HCT116 (cell line): ENCODE measurements at regions not wholly inside any gene's neighbourhood (a gene's known extent, or its start where the extent isn't known, plus 50 kb on each side); places are given as distances from the start of the nearest gene placed in this dataset.

Source experiments
- ATAC-seq: fragments of 200-7000 bp; cut with Tn5 transposase; 2 replicates; pipeline ENCODE4 v1.9.1; 2020; ENCODE audit warnings: mild to moderate bottlenecking, moderate library complexity
- BruUV-seq: library from RNA; stranded (reverse); fragments of 400-500 nt; replicated peaks from 2 replicates; lab custom pipeline; 2021; lab: Mats Ljungman, UMichigan
- CTCF ChIA-PET: fragments of 300-600 bp; sonication (Branson Sonifier 250); formaldehyde crosslinking; loops from one replicate; lab custom pipeline; 2021; ENCODE audit warnings: antibody characterized with exemption; lab: Charles Lee
- POLR2A ChIA-PET: fragments of 300-600, 350-600 bp; sonication (Branson Sonifier 250); formaldehyde crosslinking; loops from one replicate; lab custom pipeline; 2021; ENCODE audit warnings: antibody characterized with exemption; lab: Charles Lee
- RAD21 ChIA-PET, 2 experiments: fragments of 300-600 bp; sonication (Branson Sonifier 250); formaldehyde crosslinking; loops; one replicate each; lab custom pipeline; 2023; ENCODE audit warnings: low total read pairs in 2 of 2; ENCODE audit not compliant: uncharacterized antibody in 2 of 2, unreplicated experiment in 2 of 2, low non-redundant PET in 1 of 2; lab: Charles Lee
- DNase-seq: peaks from one replicate; pipeline ENCODE4 v3.0.0-alpha.2; 2010; ENCODE audit warnings: low read depth, low spot score
- H2AFZ ChIP-seq: fragments of 200-600 bp; shearing (Covaris generic), sonication (generic); 2 replicates; pipeline ENCODE4 v1.6.1; 2017; ENCODE audit warnings: low read depth, mixed run types, mixed read lengths, antibody characterized with exemption, low read length; ENCODE audit not compliant: poor library complexity, severe bottlenecking
- H3K27ac ChIP-seq: 2 replicates; pipeline ENCODE4 v1.5.1; 2012; ENCODE audit warnings: low read depth, low read length
- H3K27me3 ChIP-seq: fragments of 200-600 bp; sonication (generic); 2 replicates; pipeline ENCODE4 v1.6.1; 2016; ENCODE audit warnings: mixed run types, low read length, mixed read lengths; ENCODE audit not compliant: insufficient read depth
- H3K36me3 ChIP-seq, 2 experiments: fragments of 200-500 bp in 1 of 2; fragments of 200-600 bp in 1 of 2; sonication (Bioruptor generic) in 1 of 2; sonication (generic) in 1 of 2; 2 replicates each; pipeline versions ENCODE4 v1.5.1 to v1.6.1; 2014 to 2016; ENCODE audit warnings: low read length in 2 of 2, inconsistent platforms in 1 of 2, mixed read lengths in 1 of 2, mixed run types in 1 of 2; ENCODE audit not compliant: insufficient read depth in 2 of 2, control insufficient read depth in 1 of 2
- H3K4me1 ChIP-seq, 2 experiments: fragments of 200-600 bp in 1 of 2; sonication (generic) in 1 of 2; 2 replicates each; pipeline versions ENCODE4 v1.5.1 to v1.6.1; 2012 to 2017; ENCODE audit warnings: low read length in 2 of 2, inconsistent platforms in 1 of 2, mild to moderate bottlenecking in 1 of 2, mixed read lengths in 1 of 2, mixed run types in 1 of 2, moderate library complexity in 1 of 2; ENCODE audit not compliant: insufficient read depth in 2 of 2, control insufficient read depth in 1 of 2
- H3K4me2 ChIP-seq: fragments of 200-600 bp; sonication (generic); 2 replicates; pipeline ENCODE4 v1.6.1; 2017; ENCODE audit warnings: mixed run types, low read length, mixed read lengths
- H3K4me3 ChIP-seq, 2 experiments: fragments of 200-600 bp in 1 of 2; sonication (generic) in 1 of 2; replicated peaks in 1 of 2; 2 replicates each; pipeline ENCODE4 v1.5.1; 2011 to 2016; ENCODE audit warnings: low read length in 2 of 2, control low read depth in 1 of 2, low read depth in 1 of 2, mild to moderate bottlenecking in 1 of 2, mixed read lengths in 1 of 2, mixed run types in 1 of 2
- H3K79me2 ChIP-seq: fragments of 200-600 bp; sonication (generic); 2 replicates; pipeline ENCODE4 v1.6.1; 2017; ENCODE audit warnings: mild to moderate bottlenecking, mixed run types, low read length, moderate library complexity, mixed read lengths; ENCODE audit not compliant: insufficient read depth
- H3K9ac ChIP-seq: fragments of 200-600 bp; sonication (generic); 2 replicates; pipeline ENCODE4 v1.6.1; 2016; ENCODE audit warnings: low read length, mixed read lengths
- H3K9me2 ChIP-seq: fragments of 200-600 bp; sonication (generic), shearing (Covaris generic); 2 replicates; pipeline ENCODE4 v1.6.1; 2017; ENCODE audit warnings: mixed run types, mild to moderate bottlenecking, moderate library complexity; ENCODE audit not compliant: insufficient read depth
- H3K9me3 ChIP-seq, 2 experiments: fragments of 200-500 bp in 1 of 2; fragments of 200-600 bp in 1 of 2; sonication (Bioruptor generic) in 1 of 2; sonication (generic) in 1 of 2; 2 replicates each; pipeline ENCODE4 v1.6.1; 2014 to 2017; ENCODE audit warnings: low read length in 2 of 2, mixed read lengths in 2 of 2, inconsistent platforms in 1 of 2, low read depth in 1 of 2, mild to moderate bottlenecking in 1 of 2, mixed run types in 1 of 2, moderate library complexity in 1 of 2; ENCODE audit not compliant: control insufficient read depth in 1 of 2, insufficient read depth in 1 of 2
- H4K20me1 ChIP-seq: fragments of 200-600 bp; sonication (generic), shearing (Covaris generic); 2 replicates; pipeline ENCODE4 v1.6.1; 2017; ENCODE audit warnings: mixed run types, mild to moderate bottlenecking, moderate library complexity; ENCODE audit not compliant: insufficient read depth
- CTCF ChIP-seq, 3 experiments: fragments of 200-600 bp in 1 of 3; sonication (generic) in 1 of 3; IDR thresholded peaks in 2 of 3; conservative IDR thresholded peaks in 1 of 3; 2 replicates each; pipeline ENCODE4 v1.5.1; 2012 to 2017; ENCODE audit warnings: low read depth in 2 of 3, low read length in 2 of 3, antibody characterized with exemption in 1 of 3, borderline replicate concordance in 1 of 3, control low read depth in 1 of 3, mild to moderate bottlenecking in 1 of 3, mixed read lengths in 1 of 3, mixed run types in 1 of 3, moderate library complexity in 1 of 3; ENCODE audit not compliant: insufficient read depth in 1 of 3
- EZH2 ChIP-seq: fragments of 200-600 bp; sonication (generic); IDR thresholded peaks from 2 replicates; pipeline ENCODE4 v1.6.1; 2017; ENCODE audit warnings: antibody characterized with exemption, mixed run types
- EZH2phosphoT487 ChIP-seq: fragments of 200-600 bp; IDR thresholded peaks from 2 replicates; pipeline ENCODE4 v1.6.1; 2018; ENCODE audit warnings: antibody characterized with exemption, borderline replicate concordance
- JUND ChIP-seq: IDR thresholded peaks from 2 replicates; pipeline ENCODE4 v1.6.1; 2012
- MAX ChIP-seq: IDR thresholded peaks from 2 replicates; pipeline ENCODE4 v1.6.1; 2012
- POLR2AphosphoS5 ChIP-seq: IDR thresholded peaks from 2 replicates; pipeline ENCODE4 v1.6.1; 2011; ENCODE audit warnings: mild to moderate bottlenecking, low read depth, low read length, moderate library complexity
- REST ChIP-seq: IDR thresholded peaks from 2 replicates; pipeline ENCODE4 v1.6.1; 2012; ENCODE audit warnings: low read depth
- TCF7L2 ChIP-seq: IDR thresholded peaks from 2 replicates; pipeline ENCODE4 v1.7.0; 2011; ENCODE audit warnings: borderline replicate concordance, inconsistent platforms; ENCODE audit not compliant: insufficient read depth, insufficient read length; ENCODE audit errors: extremely low read depth
- intact Hi-C: fragments of 100-400 bp; cut with micrococcal nuclease; formaldehyde crosslinking; loops from 2 replicates; pipeline ENCODE4 v1.10.0; 2022
- TF ChIP-seq, protein P1 (sequence below): IDR thresholded peaks from 2 replicates; pipeline ENCODE4 v1.6.1; 2011; ENCODE audit warnings: mild to moderate bottlenecking, low read length, moderate library complexity; ENCODE audit not compliant: insufficient replicate concordance; ENCODE audit errors: extremely low read depth
- TF ChIP-seq, protein P2 (sequence below): IDR thresholded peaks from 2 replicates; pipeline ENCODE4 v1.6.1; 2012

GRCh38 chr4:161186750-161187149 is 977.0 kb downstream of the FSTL5 start (continued):
- TF ChIP-seq, protein P1, sequence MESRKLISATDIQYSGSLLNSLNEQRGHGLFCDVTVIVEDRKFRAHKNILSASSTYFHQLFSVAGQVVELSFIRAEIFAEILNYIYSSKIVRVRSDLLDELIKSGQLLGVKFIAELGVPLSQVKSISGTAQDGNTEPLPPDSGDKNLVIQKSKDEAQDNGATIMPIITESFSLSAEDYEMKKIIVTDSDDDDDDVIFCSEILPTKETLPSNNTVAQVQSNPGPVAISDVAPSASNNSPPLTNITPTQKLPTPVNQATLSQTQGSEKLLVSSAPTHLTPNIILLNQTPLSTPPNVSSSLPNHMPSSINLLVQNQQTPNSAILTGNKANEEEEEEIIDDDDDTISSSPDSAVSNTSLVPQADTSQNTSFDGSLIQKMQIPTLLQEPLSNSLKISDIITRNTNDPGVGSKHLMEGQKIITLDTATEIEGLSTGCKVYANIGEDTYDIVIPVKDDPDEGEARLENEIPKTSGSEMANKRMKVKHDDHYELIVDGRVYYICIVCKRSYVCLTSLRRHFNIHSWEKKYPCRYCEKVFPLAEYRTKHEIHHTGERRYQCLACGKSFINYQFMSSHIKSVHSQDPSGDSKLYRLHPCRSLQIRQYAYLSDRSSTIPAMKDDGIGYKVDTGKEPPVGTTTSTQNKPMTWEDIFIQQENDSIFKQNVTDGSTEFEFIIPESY = no peak
- TF ChIP-seq REST = no peak
- TF ChIP-seq EZH2phosphoT487 = no peak
- TF ChIP-seq TCF7L2 = no peak
- no peak for TF ChIP-seq EZH2
- TF ChIP-seq POLR2AphosphoS5 = no peak
- TF ChIP-seq, protein P2, sequence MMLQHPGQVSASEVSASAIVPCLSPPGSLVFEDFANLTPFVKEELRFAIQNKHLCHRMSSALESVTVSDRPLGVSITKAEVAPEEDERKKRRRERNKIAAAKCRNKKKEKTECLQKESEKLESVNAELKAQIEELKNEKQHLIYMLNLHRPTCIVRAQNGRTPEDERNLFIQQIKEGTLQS = no peak

- Histone ChIP-seq H2AFZ (no peak overlapping the region), H3K4me1 (no peaks in the 10 kb centered on the region), H3K36me3 (no peaks in the 10 kb centered on the region), H3K79me2 (no peaks in the 10 kb centered on the region), H3K9me2 (no peaks in the 10 kb centered on the region), H3K27me3 (no peaks in the 10 kb centered on the region), H3K4me3 (no peak overlapping the region), H3K4me2 (no peak overlapping the region), H3K27ac (no peak overlapping the region), H3K9ac (no peak overlapping the region), H4K20me1 (no peaks in the 10 kb centered on the region), H3K9me3 (no peaks in the 10 kb centered on the region)
- TF ChIP-seq JUND (no peak), CTCF (IDR thresholded peaks at IDR 0.05 in 2 of 3, conservative IDR thresholded peaks at IDR 0.05 in 1 of 3; ENCODE audit: borderline replicate concordance in 1 of 3, insufficient read depth in 1 of 3, low read depth in 2 of 3, low read length in 2 of 3) (no peak), MAX (no peak)
- intact Hi-C loops = no loop called here
- no TSS peak for BruUV-seq
- CTCF ChIA-PET = no interaction called here
- POLR2A ChIA-PET = no interaction called here
- DNase-seq (no peak), ATAC-seq (no peak)
- RAD21 ChIA-PET = no interaction called here
These were observed 977.8 kb downstream of the FSTL5 start for GRCh38 chr4:161186012-161186411.
